Fibroblast of lung (primary cell): ENCODE measurements at regions not wholly inside any gene's neighbourhood (a gene's known extent, or its start where the extent isn't known, plus 50 kb on each side); places are given as distances from the start of the nearest gene placed in this dataset.

Experiments
- CTCF ChIP-seq, 2 donors: IDR thresholded peaks in 1 of 2; conservative IDR thresholded peaks in 1 of 2; 1 replicate in 1 of 2; 2 replicates in 1 of 2; pipeline ENCODE4 v1.5.1; 2011 to 2012; ENCODE audit warnings: low read length in 2 of 2, control low read depth in 1 of 2, inconsistent platforms in 1 of 2, low read depth in 1 of 2, mild to moderate bottlenecking in 1 of 2
- EZH2 ChIP-seq: IDR thresholded peaks from 2 replicates; pipeline ENCODE4 v1.5.1; 2012; ENCODE audit warnings: low read length, control low read depth, mild to moderate bottlenecking; ENCODE audit errors: missing control alignments

- TF ChIP-seq EZH2 (no peak), CTCF (conservative IDR thresholded peaks at IDR 0.05 in 1 of 2, IDR thresholded peaks at IDR 0.05 in 1 of 2; ENCODE audit: low read depth in 1 of 2, low read length in 2 of 2) (no peak)
Measured at GRCh38 chr5:79872291-79872690, 118.8 kb downstream of the MTX3 start.
